ENCODE measurements at regions not wholly inside any gene's neighbourhood (a gene's known extent, or its start where the extent isn't known, plus 50 kb on each side); places are given as distances from the start of the nearest gene placed in this dataset.
"Not testable (repeated sequence)": the region's sequence is repeated elsewhere in the genome, so short reads cannot be mapped to it uniquely, and the experiment has no call there.

- DNase-seq (ENCODE audit: low spot score), result no peak
These were observed 165.2 kb upstream of the AUTS2 start for GRCh38 chr7:69433081-69433480.

- no peak for DNase-seq (ENCODE audit: low spot score)
These were observed 163.9 kb upstream of the AUTS2 start for GRCh38 chr7:69434398-69434815.

GRCh38 chr7:69435711-69436110, 162.6 kb upstream of the AUTS2 start:
- DNase-seq (ENCODE audit: low spot score), result no peak

DNA sequence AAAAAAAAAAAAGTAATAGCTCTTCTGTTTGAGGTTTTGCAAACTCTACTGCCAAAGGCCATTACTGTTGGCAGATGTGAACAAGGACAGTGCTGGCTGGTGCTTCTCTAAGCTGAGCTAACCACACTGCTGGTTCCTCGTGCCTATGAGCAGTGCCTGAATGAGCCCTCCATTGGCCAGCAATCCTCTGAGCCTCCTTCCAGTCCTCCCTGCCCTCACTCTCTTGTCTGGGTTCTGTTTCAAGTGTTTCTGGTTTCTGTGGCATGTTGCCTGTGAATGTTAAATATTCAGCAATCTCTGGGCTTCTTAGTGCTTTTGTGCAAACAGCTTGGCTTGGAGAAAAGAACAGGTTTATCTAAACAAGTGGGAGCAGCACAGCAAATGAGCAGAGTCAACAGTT, 161.3 kb upstream of the AUTS2 start:
- DNase-seq (ENCODE audit: low spot score), result no peak

DNA sequence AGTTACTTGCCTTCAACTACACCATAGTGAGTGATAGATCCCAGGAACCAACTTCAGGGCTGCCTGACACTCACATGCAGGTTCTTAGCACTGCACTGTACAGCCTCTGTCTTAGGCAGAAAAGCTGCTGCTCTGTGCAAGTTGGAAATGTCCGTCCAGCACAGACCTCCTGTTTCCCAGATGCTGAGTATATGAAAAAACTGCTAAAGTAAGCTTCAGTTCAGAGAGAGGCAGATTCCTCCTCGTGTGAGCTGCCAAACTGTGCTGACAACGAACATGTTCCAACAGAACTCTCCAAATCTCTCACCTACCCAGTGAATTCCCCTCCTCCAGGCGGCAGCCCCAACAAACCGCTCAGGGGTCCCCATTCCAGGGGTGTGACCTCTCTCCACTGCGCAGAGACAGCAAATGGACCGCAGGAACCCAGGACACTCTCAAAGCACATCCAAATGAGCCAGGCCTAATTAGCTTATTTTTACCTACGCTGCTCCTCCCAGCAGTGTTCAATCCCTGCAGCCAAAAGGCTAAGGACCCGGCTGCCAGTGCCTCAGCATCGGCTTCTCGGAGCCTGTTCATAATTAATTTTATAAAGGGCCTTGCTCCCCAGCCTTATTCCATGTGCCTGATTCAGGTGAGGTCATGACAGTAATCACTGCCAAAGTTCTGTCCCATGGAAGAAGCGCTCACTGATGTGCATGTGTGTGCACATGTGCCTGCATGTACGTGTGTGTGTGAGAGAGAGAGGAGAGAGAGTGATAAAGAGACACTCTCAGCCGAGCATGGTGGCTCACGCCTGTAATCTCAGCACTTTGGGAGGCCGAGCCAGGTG, 159.5 kb upstream of the AUTS2 start:
- no peak for DNase-seq (ENCODE audit: low spot score)

GRCh38 chr7:69439636-69440325, 158.5 kb upstream of the AUTS2 start:
- DNase-seq (ENCODE audit: low spot score), result no peak

- no peak for DNase-seq (ENCODE audit: low spot score)
These were observed 157.3 kb upstream of the AUTS2 start for GRCh38 chr7:69440976-69441375.

DNA sequence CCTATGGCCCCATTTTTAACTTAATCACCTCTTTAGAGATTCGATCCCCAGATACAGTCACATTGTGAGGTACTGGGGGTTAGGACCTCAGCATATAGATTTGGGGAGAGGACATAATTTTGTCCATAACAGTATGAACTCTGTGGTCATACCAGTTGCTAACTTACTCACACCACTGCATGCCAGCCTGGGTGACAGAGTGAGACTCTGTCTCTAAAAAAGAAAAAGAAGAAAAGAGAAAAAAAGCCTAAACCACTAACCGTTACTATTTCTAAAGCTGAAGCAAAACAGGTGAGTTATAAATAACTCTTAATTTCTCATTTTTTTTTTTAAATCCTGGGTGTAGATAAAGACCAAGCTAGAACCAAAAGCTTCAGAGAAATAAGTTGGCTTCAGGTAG, 155.1 kb upstream of the AUTS2 start:
- DNase-seq (ENCODE audit: low spot score), result no peak

GRCh38 chr7:69445541-69445940, 152.7 kb upstream of the AUTS2 start:
- DNase-seq (ENCODE audit: low spot score), result no peak

DNA sequence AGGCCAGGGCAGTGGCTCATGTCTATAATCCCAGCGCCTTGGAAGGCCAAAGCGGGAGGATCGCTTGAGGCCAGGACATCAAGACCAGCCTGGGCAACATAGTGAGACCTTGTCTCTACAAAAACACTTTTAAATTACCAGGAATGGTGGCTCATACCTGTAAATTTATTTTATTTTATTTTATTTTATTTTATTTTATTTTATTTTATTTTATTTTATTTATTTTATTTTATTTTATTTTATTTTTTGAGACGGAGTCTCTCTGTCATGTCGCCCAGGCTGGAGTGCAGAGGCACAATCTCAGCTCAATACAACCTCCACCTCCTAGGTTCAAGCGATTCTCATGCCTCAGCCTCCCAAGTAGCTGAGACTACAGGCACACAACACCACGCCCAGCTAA, 152.1 kb upstream of the AUTS2 start:
- not testable (repeated sequence) for DNase-seq (ENCODE audit: low spot score)

GRCh38 chr7:69448071-69448470, 150.2 kb upstream of the AUTS2 start:
- DNase-seq (ENCODE audit: low spot score), result no peak

DNA sequence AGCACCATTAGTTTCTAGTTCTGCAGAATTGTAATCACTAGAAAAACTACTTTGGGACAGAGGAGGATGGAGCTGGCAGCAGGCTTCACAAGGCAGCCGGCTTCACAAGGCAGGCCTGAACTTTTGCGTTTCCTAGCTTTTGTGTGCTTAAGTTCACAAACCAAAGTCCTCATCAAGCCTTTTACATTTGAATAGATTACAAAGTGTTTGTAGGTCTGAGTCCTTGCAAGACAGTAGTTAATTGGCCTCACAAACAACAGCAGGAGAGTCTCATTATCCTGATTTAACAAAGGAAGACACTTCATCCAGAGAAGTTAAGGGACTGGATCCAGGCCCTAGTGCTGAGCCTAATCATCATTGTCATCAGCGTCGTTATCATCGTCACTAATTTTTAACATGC, 147.8 kb upstream of the AUTS2 start:
- DNase-seq (ENCODE audit: low spot score), result no peak

DNA sequence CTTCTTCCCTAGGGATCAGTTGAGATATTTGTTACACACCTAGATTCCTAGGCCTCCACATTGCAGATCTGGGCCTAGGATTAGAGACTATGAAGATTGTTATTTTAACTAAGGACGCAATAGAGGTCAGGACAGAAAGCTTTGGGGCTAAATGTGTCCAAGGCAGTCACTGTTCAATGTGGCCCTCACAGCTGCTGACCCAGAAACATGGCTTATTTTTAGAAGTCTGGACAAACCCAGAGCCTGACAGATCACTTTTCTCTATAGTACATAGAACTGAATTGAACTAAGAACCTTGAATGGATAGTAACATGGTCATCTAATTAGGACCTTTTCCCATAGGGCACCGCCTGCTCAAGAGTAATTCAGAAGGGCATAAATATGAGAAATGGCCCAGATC, 146.6 kb upstream of the AUTS2 start:
- DNase-seq (ENCODE audit: low spot score), result no peak

- DNase-seq (ENCODE audit: low spot score), result no peak
These were observed 145.5 kb upstream of the AUTS2 start for GRCh38 chr7:69452797-69453196.

DNA sequence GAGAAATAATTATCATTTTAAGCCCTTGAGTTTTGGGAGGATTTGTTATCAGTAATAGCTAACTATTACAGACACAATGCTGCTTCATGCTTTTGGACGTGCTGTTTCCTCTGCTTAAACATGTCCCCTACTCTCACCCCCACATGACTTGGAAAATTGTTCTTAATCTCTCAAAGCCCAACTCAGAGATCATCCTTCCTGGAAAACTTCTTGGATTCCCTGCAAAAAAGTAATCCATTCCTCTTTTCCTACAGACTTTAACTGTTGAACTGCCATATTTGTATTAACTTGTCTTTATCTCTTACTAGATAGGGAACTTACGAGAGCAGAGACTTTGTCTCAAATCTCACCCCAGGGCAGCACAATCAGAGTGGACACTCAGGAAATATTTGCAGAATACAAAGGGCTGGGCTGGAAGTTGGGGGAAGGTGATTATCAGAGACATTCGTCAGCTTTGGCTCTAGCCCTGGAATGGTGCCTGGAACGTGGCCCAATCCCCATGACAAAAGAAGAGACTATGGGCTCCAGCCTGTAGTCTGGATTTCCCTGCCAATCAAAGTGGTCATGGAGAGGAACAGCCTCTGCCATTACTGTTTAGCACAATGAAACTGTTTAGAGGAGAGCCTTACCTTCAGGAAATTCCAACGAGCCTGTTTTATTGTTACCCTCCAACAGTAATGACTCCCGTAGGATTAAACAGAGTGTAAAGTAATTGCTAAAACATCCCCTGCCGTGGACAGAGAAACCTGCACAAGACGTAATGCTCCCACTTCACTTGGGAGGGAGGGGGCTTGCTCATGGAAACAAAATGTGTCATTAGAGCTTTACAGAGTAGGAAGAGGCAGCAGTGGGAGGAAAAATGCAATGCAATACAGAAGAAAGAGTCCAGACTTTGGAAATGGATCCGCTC, 140.4 kb upstream of the AUTS2 start:
- DNase-seq (ENCODE audit: low spot score), result no peak

DNA sequence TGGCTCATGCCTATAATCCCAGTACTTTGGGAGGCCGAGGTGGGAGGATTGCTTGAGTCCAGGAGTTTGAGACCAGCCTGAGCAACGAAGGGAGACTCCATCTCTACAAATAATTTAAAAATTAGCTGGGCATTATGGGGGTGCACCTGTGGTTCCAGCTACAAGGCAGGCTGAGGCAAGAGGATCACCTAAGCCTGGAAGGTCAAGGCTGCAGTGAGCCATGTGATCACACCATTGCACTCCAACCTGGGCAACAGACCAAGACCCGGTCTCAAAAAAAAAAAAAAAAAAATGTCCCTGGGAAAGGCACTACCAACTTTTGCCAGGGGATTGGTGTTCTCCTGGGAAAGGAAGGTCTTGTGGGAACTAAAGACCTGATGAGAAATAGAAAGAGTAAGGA, 134.2 kb upstream of the AUTS2 start:
- no peak for DNase-seq (ENCODE audit: low spot score)

GRCh38 chr7:69465262-69465661, 133.0 kb upstream of the AUTS2 start:
- DNase-seq (ENCODE audit: low spot score), result no peak

DNA sequence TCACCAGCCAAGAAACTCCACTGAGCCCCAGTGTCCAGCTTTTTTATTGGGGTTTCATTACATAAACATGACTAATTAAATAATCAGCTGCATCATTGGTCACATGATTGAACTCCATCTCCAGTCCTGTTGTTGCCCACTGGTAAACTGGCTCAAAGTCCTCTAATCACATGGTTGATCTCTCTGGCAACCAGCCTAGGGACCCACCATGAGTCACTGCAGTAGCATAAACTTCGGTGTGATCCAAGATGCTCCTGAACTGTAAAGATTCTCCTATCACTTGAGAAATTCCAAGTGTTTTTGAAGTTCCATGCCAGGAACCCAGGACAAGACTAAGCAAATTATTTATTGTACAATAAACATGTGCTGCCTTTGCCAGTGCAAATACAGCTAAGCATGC, 130.4 kb upstream of the AUTS2 start:
- no peak for DNase-seq (ENCODE audit: low spot score)

DNA sequence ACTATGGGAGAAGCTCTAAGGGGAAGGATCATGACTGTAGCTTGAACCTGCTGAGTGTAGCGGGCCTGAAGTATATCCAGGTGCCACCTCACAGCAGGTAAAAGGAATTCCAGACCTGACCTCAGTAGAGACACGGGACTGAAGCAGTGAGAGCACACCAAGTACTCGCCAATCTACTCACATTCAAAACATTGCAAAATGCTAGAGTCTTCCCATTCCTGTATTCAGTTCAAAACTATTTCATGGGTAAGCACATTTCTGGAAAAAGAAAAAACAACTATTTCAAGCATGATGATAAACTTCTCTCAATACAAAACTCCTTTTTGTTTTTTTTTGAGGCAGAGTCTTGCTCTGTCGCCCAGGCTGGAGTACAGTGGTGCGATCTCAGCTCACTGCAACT, 121.9 kb upstream of the AUTS2 start:
- no peak for DNase-seq (ENCODE audit: low spot score)

DNA sequence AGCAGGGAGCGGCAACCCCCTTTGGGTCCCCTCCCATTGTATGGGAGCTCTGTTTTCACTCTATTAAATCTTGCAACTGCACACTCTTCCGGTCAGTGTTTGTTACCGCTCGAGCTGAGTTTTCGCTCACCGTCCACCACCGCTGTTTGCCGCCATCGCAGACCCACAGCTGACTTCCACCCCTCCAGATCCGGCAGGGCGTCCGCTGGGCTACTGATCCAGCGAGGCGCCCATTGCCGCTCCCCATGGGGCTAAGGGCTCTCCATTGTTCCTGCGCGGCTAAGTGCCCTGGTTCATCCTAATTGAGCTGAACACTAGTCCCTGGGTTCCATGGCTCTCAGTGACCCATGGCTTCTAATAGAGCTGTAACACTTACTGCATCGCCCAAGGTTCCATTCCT, 115.6 kb upstream of the AUTS2 start:
- no peak for DNase-seq (ENCODE audit: low spot score)

GRCh38 chr7:69489533-69489932, 108.7 kb upstream of the AUTS2 start:
- DNase-seq (ENCODE audit: low spot score), result no peak

DNA sequence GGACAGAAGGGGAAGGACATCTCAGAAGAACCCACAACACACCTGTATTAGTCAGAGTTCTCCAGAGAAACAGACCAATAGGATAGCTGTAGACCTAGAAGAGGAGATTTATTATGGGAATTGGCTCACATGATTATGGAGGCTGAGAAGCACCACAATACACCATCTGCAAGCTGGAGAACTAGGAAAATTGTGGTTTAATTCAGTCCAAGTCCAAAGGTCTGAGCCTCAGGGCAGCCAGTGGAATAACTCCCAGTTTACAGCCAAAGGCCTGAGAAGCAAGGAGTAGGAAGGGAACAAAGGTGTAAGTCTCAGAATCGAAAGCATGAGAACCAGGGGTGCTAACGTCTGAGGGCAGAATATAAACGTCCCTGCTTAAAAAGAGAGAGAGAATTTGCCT, 99.6 kb upstream of the AUTS2 start:
- DNase-seq (ENCODE audit: low spot score), result no peak

GRCh38 chr7:69502358-69502757, 95.9 kb upstream of the AUTS2 start:
- DNase-seq (ENCODE audit: low spot score), result no peak

All from hematopoietic multipotent progenitor cell treated with erythropoietin and hydrocortisone succinate and interleukin-3 and kit ligand, for 17 days (in vitro differentiated cells).